ENCODE measurements at regions not wholly inside any gene's neighbourhood (a gene's known extent, or its start where the extent isn't known, plus 50 kb on each side); places are given as distances from the start of the nearest gene placed in this dataset.

GRCh38 chr13:104447348-104447747 lies 1381.1 kb upstream of the SLC10A2 start:
- H3K36me3 ChIP-seq (ENCODE audit: control insufficient read depth in 5 of 5, insufficient read depth in 5 of 5, low read length in 5 of 5), result no peaks in the 10 kb centered on the region
- H3K9ac ChIP-seq (ENCODE audit: low read length in 5 of 5), result no peak overlapping the region
- no peak overlapping the region for H3K4me3 ChIP-seq (ENCODE audit: low read depth in 1 of 5, low read length in 5 of 5)
- H3K9me3 ChIP-seq (ENCODE audit: control insufficient read depth in 5 of 5, low read length in 5 of 5), result peaks cover 0 to 3% (median 0%) of the 10 kb centered on the region in 5 donors
- no peak overlapping the region for H3K27ac ChIP-seq (ENCODE audit: low read depth, low read length)
- no peaks in the 10 kb centered on the region for H3K27me3 ChIP-seq (ENCODE audit: control insufficient read depth in 5 of 5, insufficient read depth in 4 of 5, low read length in 5 of 5)
- H3K4me1 ChIP-seq (ENCODE audit: control insufficient read depth in 5 of 5, insufficient read depth in 5 of 5, low read length in 5 of 5), result no peaks in the 10 kb centered on the region

DNA sequence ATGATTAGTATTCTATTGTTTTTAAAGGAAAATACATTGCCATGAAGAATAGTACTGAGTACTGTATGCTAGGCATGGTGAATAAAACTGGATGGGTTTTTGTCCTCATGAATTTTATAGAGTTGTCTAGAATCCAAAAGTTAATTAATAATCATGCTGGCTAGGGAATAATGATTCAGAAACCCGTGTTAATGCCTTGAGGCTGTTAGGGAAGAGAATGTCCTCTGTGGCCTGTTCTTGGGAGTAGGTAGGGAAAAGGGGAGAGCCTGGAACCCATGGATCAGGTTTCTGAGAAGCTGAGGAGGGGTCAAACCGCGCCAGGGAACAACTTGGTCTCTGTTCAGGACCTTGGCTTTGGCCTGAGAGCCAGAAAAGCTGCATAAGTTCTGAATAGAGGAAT lies 1376.3 kb upstream of the SLC10A2 start:
- Histone ChIP-seq H3K27ac (ENCODE audit: low read depth, low read length) (no peak overlapping the region), H3K4me1 (ENCODE audit: control insufficient read depth in 5 of 5, insufficient read depth in 5 of 5, low read length in 5 of 5) (no peaks in the 10 kb centered on the region), H3K9ac (ENCODE audit: low read length in 5 of 5) (no peak overlapping the region), H3K9me3 (ENCODE audit: control insufficient read depth in 5 of 5, low read length in 5 of 5) (no peaks in the 10 kb centered on the region), H3K36me3 (ENCODE audit: control insufficient read depth in 5 of 5, insufficient read depth in 5 of 5, low read length in 5 of 5) (no peaks in the 10 kb centered on the region), H3K4me3 (ENCODE audit: low read depth in 1 of 5, low read length in 5 of 5) (no peak overlapping the region), H3K27me3 (ENCODE audit: control insufficient read depth in 5 of 5, insufficient read depth in 4 of 5, low read length in 5 of 5) (no peaks in the 10 kb centered on the region)

- Histone ChIP-seq H3K9ac (ENCODE audit: low read length in 5 of 5) (no peak overlapping the region), H3K27ac (ENCODE audit: low read depth, low read length) (no peak overlapping the region), H3K4me3 (ENCODE audit: low read depth in 1 of 5, low read length in 5 of 5) (no peak overlapping the region), H3K4me1 (ENCODE audit: control insufficient read depth in 5 of 5, insufficient read depth in 5 of 5, low read length in 5 of 5) (no peaks in the 10 kb centered on the region), H3K36me3 (ENCODE audit: control insufficient read depth in 5 of 5, insufficient read depth in 5 of 5, low read length in 5 of 5) (no peaks in the 10 kb centered on the region), H3K9me3 (ENCODE audit: control insufficient read depth in 5 of 5, low read length in 5 of 5) (no peaks in the 10 kb centered on the region), H3K27me3 (ENCODE audit: control insufficient read depth in 5 of 5, insufficient read depth in 4 of 5, low read length in 5 of 5) (no peaks in the 10 kb centered on the region)
Measured at GRCh38 chr13:104436555-104436954, 1370.3 kb upstream of the SLC10A2 start.

- no peaks in the 10 kb centered on the region for H3K36me3 ChIP-seq (ENCODE audit: control insufficient read depth in 5 of 5, insufficient read depth in 5 of 5, low read length in 5 of 5)
- H3K9ac ChIP-seq (ENCODE audit: low read length in 5 of 5), result no peak overlapping the region
- H3K4me3 ChIP-seq (ENCODE audit: low read depth in 1 of 5, low read length in 5 of 5), result no peak overlapping the region
- H3K9me3 ChIP-seq (ENCODE audit: control insufficient read depth in 5 of 5, low read length in 5 of 5), result no peaks in the 10 kb centered on the region
- no peaks in the 10 kb centered on the region for H3K27me3 ChIP-seq (ENCODE audit: control insufficient read depth in 5 of 5, insufficient read depth in 4 of 5, low read length in 5 of 5)
- no peaks in the 10 kb centered on the region for H3K4me1 ChIP-seq (ENCODE audit: control insufficient read depth in 5 of 5, insufficient read depth in 5 of 5, low read length in 5 of 5)
- H3K27ac ChIP-seq (ENCODE audit: low read depth, low read length), result no peak overlapping the region
Measured at GRCh38 chr13:104431895-104432294, 1365.7 kb upstream of the SLC10A2 start.

- H3K27me3 ChIP-seq (ENCODE audit: control insufficient read depth in 5 of 5, insufficient read depth in 4 of 5, low read length in 5 of 5), result no peaks in the 10 kb centered on the region
- H3K36me3 ChIP-seq (ENCODE audit: control insufficient read depth in 5 of 5, insufficient read depth in 5 of 5, low read length in 5 of 5), result no peaks in the 10 kb centered on the region
- no peaks in the 10 kb centered on the region for H3K4me1 ChIP-seq (ENCODE audit: control insufficient read depth in 5 of 5, insufficient read depth in 5 of 5, low read length in 5 of 5)
- no peak overlapping the region for H3K27ac ChIP-seq (ENCODE audit: low read depth, low read length)
- H3K9ac ChIP-seq (ENCODE audit: low read length in 5 of 5), result no peak overlapping the region
- no peaks in the 10 kb centered on the region for H3K9me3 ChIP-seq (ENCODE audit: control insufficient read depth in 5 of 5, low read length in 5 of 5)
- H3K4me3 ChIP-seq (ENCODE audit: low read depth in 1 of 5, low read length in 5 of 5), result no peak overlapping the region
Measured at GRCh38 chr13:104426435-104426834, 1360.2 kb upstream of the SLC10A2 start.

DNA sequence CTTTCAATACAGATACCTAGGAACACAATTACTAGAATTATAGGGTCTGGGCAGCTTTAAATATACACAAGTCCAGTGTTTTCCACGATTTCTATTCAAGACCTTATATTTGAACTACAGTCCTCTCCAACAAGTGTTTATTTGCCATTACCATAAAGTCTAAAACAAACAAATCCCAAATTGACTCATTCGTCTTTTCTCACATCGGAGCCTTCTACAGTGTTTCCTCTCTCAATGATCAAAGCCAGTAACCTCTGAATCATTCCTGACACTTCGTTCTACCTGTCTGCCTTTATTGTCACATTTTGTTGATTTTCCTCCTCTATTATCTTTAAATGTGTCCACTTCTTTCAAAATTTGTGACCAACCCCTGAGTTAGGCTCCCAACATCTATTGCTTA lies 1356.5 kb upstream of the SLC10A2 start:
- H3K4me3 ChIP-seq (ENCODE audit: low read depth in 1 of 5, low read length in 5 of 5), result no peak overlapping the region
- no peaks in the 10 kb centered on the region for H3K9me3 ChIP-seq (ENCODE audit: control insufficient read depth in 5 of 5, low read length in 5 of 5)
- no peaks in the 10 kb centered on the region for H3K36me3 ChIP-seq (ENCODE audit: control insufficient read depth in 5 of 5, insufficient read depth in 5 of 5, low read length in 5 of 5)
- H3K4me1 ChIP-seq (ENCODE audit: control insufficient read depth in 5 of 5, insufficient read depth in 5 of 5, low read length in 5 of 5), result no peaks in the 10 kb centered on the region
- H3K27me3 ChIP-seq (ENCODE audit: control insufficient read depth in 5 of 5, insufficient read depth in 4 of 5, low read length in 5 of 5), result no peaks in the 10 kb centered on the region
- no peak overlapping the region for H3K9ac ChIP-seq (ENCODE audit: low read length in 5 of 5)
- no peak overlapping the region for H3K27ac ChIP-seq (ENCODE audit: low read depth, low read length)

GRCh38 chr13:104416973-104417372 lies 1350.8 kb upstream of the SLC10A2 start:
- Histone ChIP-seq H3K4me3 (ENCODE audit: low read depth in 1 of 5, low read length in 5 of 5) (no peak overlapping the region), H3K9ac (ENCODE audit: low read length in 5 of 5) (no peak overlapping the region), H3K9me3 (ENCODE audit: control insufficient read depth in 5 of 5, low read length in 5 of 5) (no peaks in the 10 kb centered on the region), H3K36me3 (ENCODE audit: control insufficient read depth in 5 of 5, insufficient read depth in 5 of 5, low read length in 5 of 5) (no peaks in the 10 kb centered on the region), H3K27me3 (ENCODE audit: control insufficient read depth in 5 of 5, insufficient read depth in 4 of 5, low read length in 5 of 5) (no peaks in the 10 kb centered on the region), H3K4me1 (ENCODE audit: control insufficient read depth in 5 of 5, insufficient read depth in 5 of 5, low read length in 5 of 5) (no peaks in the 10 kb centered on the region), H3K27ac (ENCODE audit: low read depth, low read length) (no peak overlapping the region)

DNA sequence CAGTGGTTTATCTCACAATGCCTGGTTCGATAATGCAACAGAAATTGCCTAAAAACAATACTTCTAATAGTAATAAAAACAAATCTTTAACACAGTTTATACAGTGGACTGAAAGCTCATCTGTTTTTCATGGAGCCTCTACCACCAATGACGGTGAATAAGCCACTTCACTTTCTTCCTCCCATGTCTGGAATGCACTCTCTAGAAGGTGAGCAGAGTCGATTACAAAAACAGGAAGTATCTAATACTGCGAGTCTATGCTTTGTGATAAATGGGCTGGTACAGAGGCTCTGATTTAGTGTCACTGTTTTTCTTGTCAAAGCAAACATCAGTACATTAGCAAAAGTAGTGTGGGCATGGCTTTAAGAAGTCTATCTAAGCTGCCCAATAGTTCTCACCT lies 1348.6 kb upstream of the SLC10A2 start:
- Histone ChIP-seq H3K27ac (ENCODE audit: low read depth, low read length) (no peak overlapping the region), H3K4me3 (ENCODE audit: low read depth in 1 of 5, low read length in 5 of 5) (no peak overlapping the region), H3K27me3 (ENCODE audit: control insufficient read depth in 5 of 5, insufficient read depth in 4 of 5, low read length in 5 of 5) (no peaks in the 10 kb centered on the region), H3K9ac (ENCODE audit: low read length in 5 of 5) (no peak overlapping the region), H3K9me3 (ENCODE audit: control insufficient read depth in 5 of 5, low read length in 5 of 5) (no peaks in the 10 kb centered on the region), H3K4me1 (ENCODE audit: control insufficient read depth in 5 of 5, insufficient read depth in 5 of 5, low read length in 5 of 5) (no peaks in the 10 kb centered on the region), H3K36me3 (ENCODE audit: control insufficient read depth in 5 of 5, insufficient read depth in 5 of 5, low read length in 5 of 5) (no peaks in the 10 kb centered on the region)

DNA sequence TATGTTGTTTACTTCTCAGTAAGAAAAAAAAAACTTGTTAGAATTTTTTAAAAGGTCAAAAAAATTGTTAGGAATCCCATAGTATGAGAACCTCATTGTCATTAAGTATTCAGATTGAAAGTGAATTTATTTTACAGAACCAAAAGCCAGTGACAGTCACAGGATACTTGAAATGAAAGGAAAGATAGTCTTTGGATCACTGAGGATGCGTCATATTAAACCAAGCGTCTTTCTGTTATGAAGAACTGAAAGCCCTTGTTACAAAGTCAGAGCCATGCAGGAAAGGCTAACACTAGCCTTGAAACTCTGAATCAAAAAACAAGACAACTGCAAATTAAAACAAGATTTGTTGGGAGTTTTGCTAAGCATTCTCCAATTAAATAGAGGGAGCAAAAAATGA lies 1348.0 kb upstream of the SLC10A2 start:
- H3K9ac ChIP-seq (ENCODE audit: low read length in 5 of 5), result no peak overlapping the region
- H3K27me3 ChIP-seq (ENCODE audit: control insufficient read depth in 5 of 5, insufficient read depth in 4 of 5, low read length in 5 of 5), result no peaks in the 10 kb centered on the region
- no peaks in the 10 kb centered on the region for H3K4me1 ChIP-seq (ENCODE audit: control insufficient read depth in 5 of 5, insufficient read depth in 5 of 5, low read length in 5 of 5)
- H3K4me3 ChIP-seq (ENCODE audit: low read depth in 1 of 5, low read length in 5 of 5), result no peak overlapping the region
- H3K36me3 ChIP-seq (ENCODE audit: control insufficient read depth in 5 of 5, insufficient read depth in 5 of 5, low read length in 5 of 5), result no peaks in the 10 kb centered on the region
- H3K27ac ChIP-seq (ENCODE audit: low read depth, low read length), result no peak overlapping the region
- no peaks in the 10 kb centered on the region for H3K9me3 ChIP-seq (ENCODE audit: control insufficient read depth in 5 of 5, low read length in 5 of 5)

DNA sequence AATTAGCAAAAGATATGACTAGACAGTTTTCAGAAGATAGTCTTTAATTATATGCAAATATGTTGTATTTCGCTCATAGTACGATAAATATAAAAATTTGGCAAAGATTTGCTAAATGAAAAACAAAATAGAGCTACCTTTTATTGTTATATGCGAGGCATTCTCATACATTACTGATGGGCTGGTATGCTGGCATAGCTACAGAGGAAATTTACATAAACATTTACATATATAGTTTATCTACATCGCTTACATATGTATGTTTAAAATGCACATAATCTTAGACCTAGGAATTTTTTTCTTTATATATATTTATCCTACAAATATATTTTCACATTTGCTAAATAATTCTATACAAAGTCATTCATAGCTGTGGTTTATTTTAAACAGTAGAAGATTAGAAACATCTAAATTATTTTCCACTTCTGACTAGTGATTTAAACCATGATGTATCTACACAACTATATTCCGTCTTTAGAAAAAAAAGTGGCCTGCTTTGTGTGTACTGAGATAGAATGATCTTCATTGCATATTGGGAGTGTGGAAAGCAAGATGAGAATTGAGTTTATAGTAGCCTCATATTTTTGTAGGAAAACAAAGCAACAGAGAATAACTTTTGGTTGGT lies 1345.0 kb upstream of the SLC10A2 start:
- no peak overlapping the region for H3K9ac ChIP-seq (ENCODE audit: low read length in 5 of 5)
- H3K4me1 ChIP-seq (ENCODE audit: control insufficient read depth in 5 of 5, insufficient read depth in 5 of 5, low read length in 5 of 5), result no peaks in the 10 kb centered on the region
- no peaks in the 10 kb centered on the region for H3K36me3 ChIP-seq (ENCODE audit: control insufficient read depth in 5 of 5, insufficient read depth in 5 of 5, low read length in 5 of 5)
- no peak overlapping the region for H3K27ac ChIP-seq (ENCODE audit: low read depth, low read length)
- no peaks in the 10 kb centered on the region for H3K27me3 ChIP-seq (ENCODE audit: control insufficient read depth in 5 of 5, insufficient read depth in 4 of 5, low read length in 5 of 5)
- H3K9me3 ChIP-seq (ENCODE audit: control insufficient read depth in 5 of 5, low read length in 5 of 5), result no peaks in the 10 kb centered on the region
- H3K4me3 ChIP-seq (ENCODE audit: low read depth in 1 of 5, low read length in 5 of 5), result no peak overlapping the region

GRCh38 chr13:104408733-104409132 lies 1342.5 kb upstream of the SLC10A2 start:
- H3K9ac ChIP-seq (ENCODE audit: low read length in 5 of 5), result no peak overlapping the region
- H3K36me3 ChIP-seq (ENCODE audit: control insufficient read depth in 5 of 5, insufficient read depth in 5 of 5, low read length in 5 of 5), result no peaks in the 10 kb centered on the region
- no peak overlapping the region for H3K4me3 ChIP-seq (ENCODE audit: low read depth in 1 of 5, low read length in 5 of 5)
- H3K27ac ChIP-seq (ENCODE audit: low read depth, low read length), result no peak overlapping the region
- H3K4me1 ChIP-seq (ENCODE audit: control insufficient read depth in 5 of 5, insufficient read depth in 5 of 5, low read length in 5 of 5), result no peaks in the 10 kb centered on the region
- H3K9me3 ChIP-seq (ENCODE audit: control insufficient read depth in 5 of 5, low read length in 5 of 5), result no peaks in the 10 kb centered on the region
- H3K27me3 ChIP-seq (ENCODE audit: control insufficient read depth in 5 of 5, insufficient read depth in 4 of 5, low read length in 5 of 5), result no peaks in the 10 kb centered on the region

Data from subcutaneous abdominal adipose tissue (tissue), 5 donors.